HEK293 (cell line): ENCODE measurements at regions not wholly inside any gene's neighbourhood (a gene's known extent, or its start where the extent isn't known, plus 50 kb on each side); places are given as distances from the start of the nearest gene placed in this dataset.
"Not testable (repeated sequence)": the region's sequence is repeated elsewhere in the genome, so short reads cannot be mapped to it uniquely, and the experiment has no call there.

ENCODE experiments used
- BCL11B ChIP-seq: fragments of 450-650 bp; formaldehyde crosslinking; IDR thresholded peaks from 2 replicates; pipeline ENCODE4 v1.5.1; 2016; ENCODE audit warnings: low read depth, missing biosample characterization, missing genetic modification characterization
- CTCF ChIP-seq: fragments of 450-650 bp; formaldehyde crosslinking; IDR thresholded peaks from 2 replicates; pipeline ENCODE4 v1.5.1; 2016; ENCODE audit warnings: missing biosample characterization, missing genetic modification characterization
- ELK4 ChIP-seq: IDR thresholded peaks from 2 replicates; pipeline ENCODE4 v1.6.1; 2011; ENCODE audit warnings: mild to moderate bottlenecking, low read depth, low read length, borderline replicate concordance
- KLF1 ChIP-seq: fragments of 450-650 bp; formaldehyde crosslinking; IDR thresholded peaks from 2 replicates; pipeline ENCODE4 v1.5.1; 2016; ENCODE audit warnings: missing biosample characterization, missing genetic modification characterization
- ZNF114 ChIP-seq: fragments of 450-650 bp; formaldehyde crosslinking; IDR thresholded peaks from 2 replicates; pipeline ENCODE4 v1.5.0; 2017; ENCODE audit warnings: missing biosample characterization, missing genetic modification characterization
- ZNF148 ChIP-seq: fragments of 450-650 bp; formaldehyde crosslinking; IDR thresholded peaks from 2 replicates; pipeline ENCODE4 v1.5.0; 2017; ENCODE audit warnings: missing biosample characterization, missing genetic modification characterization, borderline replicate concordance
- ZNF202 ChIP-seq: fragments of 450-650 bp; formaldehyde crosslinking; IDR thresholded peaks from 2 replicates; pipeline ENCODE4 v1.5.1; 2016; ENCODE audit warnings: missing biosample characterization, missing genetic modification characterization, borderline replicate concordance
- ZNF274 ChIP-seq, 2 experiments: fragments of 200-500 bp in 1 of 2; fragments of 450-650 bp in 1 of 2; sonication (Bioruptor generic) in 1 of 2; formaldehyde crosslinking in 1 of 2; IDR thresholded peaks; 2 replicates each; pipeline versions ENCODE4 v1.5.1 to v1.6.1; 2014 to 2016; ENCODE audit warnings: borderline replicate concordance in 1 of 2, inconsistent platforms in 1 of 2, low read length in 1 of 2, missing biosample characterization in 1 of 2, missing genetic modification characterization in 1 of 2
- ZNF560 ChIP-seq: fragments of 450-650 bp; formaldehyde crosslinking; IDR thresholded peaks from 2 replicates; pipeline ENCODE4 v1.5.1; 2017; ENCODE audit warnings: missing biosample characterization, missing genetic modification characterization, borderline replicate concordance
- ZNF639 ChIP-seq: fragments of 450-650 bp; formaldehyde crosslinking; IDR thresholded peaks from 2 replicates; pipeline ENCODE4 v1.5.1; 2016; ENCODE audit warnings: missing biosample characterization, missing genetic modification characterization
- ZSCAN16 ChIP-seq: fragments of 450-650 bp; formaldehyde crosslinking; IDR thresholded peaks from 2 replicates; pipeline ENCODE4 v1.5.1; 2016; ENCODE audit warnings: missing biosample characterization, missing genetic modification characterization

GRCh38 chr15:20337238-20337637, 204.4 kb downstream of the GOLGA6L6 start:
- not testable (repeated sequence) for TF ChIP-seq ZNF274 (IDR thresholded peaks at IDR 0.05; ENCODE audit: low read length); ZNF274 (tag by site-specific recombination; IDR thresholded peaks at IDR 0.05; ENCODE audit: borderline replicate concordance); ZNF639 (tag by site-specific recombination); ZNF114 (tag by site-specific recombination); CTCF (tag by site-specific recombination); ZNF202 (tag by site-specific recombination); KLF1 (tag by site-specific recombination); ZSCAN16; ZNF560 (tag by site-specific recombination); ZNF148 (tag by site-specific recombination); ELK4; BCL11B (tag by site-specific recombination)
